ENCODE measurements at regions not wholly inside any gene's neighbourhood (a gene's known extent, or its start where the extent isn't known, plus 50 kb on each side); places are given as distances from the start of the nearest gene placed in this dataset.
A peak's percentile ranks its signal among the peaks of the same experiment; 100 is the strongest.

DNA sequence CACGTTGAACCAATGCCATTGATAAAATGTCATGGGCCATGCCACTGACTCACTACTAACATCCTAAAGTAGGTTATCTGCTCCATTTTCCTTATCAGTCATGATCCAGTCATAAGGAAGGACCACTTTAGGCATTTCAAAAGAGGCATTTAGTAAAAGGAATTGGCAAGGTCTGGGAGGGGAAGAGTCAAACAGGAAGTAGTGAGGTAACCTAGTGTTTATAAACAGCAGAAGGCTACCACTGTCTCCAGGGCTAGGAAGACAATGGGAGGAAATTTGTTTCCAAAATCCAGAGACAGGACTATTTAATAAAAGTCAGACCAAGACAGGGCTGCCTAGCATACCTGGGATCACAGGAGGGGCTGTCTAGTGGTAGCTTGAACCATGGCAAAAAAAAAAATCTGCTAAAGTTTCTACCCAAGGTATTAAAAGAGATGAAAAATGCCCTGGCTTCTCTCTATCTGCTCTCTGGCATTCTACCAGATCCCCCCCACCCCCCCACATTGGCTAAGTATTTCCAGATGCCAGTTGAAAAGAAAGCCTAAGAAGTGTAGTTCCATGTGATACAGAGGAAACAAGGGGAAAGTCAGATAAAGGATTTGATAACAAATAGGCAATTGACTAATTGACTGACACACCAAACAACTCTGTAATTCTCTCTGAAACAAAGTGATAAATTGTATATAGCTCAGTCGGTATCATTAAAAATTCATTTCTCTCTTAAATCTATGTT lies 50.4 kb upstream of the C11orf87 start:
- Histone ChIP-seq H3K4me3 (ENCODE audit: low read depth, low read length) (no peak overlapping the region), H3K36me3 (ENCODE audit: control insufficient read depth, insufficient read depth, low read length) (no peaks in the 10 kb centered on the region), H3K27me3 (ENCODE audit: control insufficient read depth, insufficient read depth, low read length) (no peaks in the 10 kb centered on the region)
- TF ChIP-seq, protein P1, sequence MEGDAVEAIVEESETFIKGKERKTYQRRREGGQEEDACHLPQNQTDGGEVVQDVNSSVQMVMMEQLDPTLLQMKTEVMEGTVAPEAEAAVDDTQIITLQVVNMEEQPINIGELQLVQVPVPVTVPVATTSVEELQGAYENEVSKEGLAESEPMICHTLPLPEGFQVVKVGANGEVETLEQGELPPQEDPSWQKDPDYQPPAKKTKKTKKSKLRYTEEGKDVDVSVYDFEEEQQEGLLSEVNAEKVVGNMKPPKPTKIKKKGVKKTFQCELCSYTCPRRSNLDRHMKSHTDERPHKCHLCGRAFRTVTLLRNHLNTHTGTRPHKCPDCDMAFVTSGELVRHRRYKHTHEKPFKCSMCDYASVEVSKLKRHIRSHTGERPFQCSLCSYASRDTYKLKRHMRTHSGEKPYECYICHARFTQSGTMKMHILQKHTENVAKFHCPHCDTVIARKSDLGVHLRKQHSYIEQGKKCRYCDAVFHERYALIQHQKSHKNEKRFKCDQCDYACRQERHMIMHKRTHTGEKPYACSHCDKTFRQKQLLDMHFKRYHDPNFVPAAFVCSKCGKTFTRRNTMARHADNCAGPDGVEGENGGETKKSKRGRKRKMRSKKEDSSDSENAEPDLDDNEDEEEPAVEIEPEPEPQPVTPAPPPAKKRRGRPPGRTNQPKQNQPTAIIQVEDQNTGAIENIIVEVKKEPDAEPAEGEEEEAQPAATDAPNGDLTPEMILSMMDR (IDR thresholded peaks at IDR 0.05; ENCODE audit: insufficient read depth, low read length, severe bottlenecking), result no peak
- DNase-seq (ENCODE audit: low read depth) (peak; percentile 26), FAIRE-seq (no peak)
